ENCODE measurements at regions not wholly inside any gene's neighbourhood (a gene's known extent, or its start where the extent isn't known, plus 50 kb on each side); places are given as distances from the start of the nearest gene placed in this dataset.
A peak's percentile ranks its signal among the peaks of the same experiment; 100 is the strongest.

GRCh38 chr16:64380751-64381150 lies 741.1 kb downstream of the CDH11 start:
- Histone ChIP-seq H3K4me2 (ENCODE audit: insufficient read depth, low read length) (no peak overlapping the region), H3K27ac (ENCODE audit: low read depth, low read length) (no peak overlapping the region), H3K27me3 (ENCODE audit: insufficient read depth, low read length) (no peaks in the 10 kb centered on the region)

GRCh38 chr16:64375391-64375980 lies 746.4 kb downstream of the CDH11 start:
- Histone ChIP-seq H3K27ac (ENCODE audit: low read depth, low read length) (peak overlapping the region; percentile 35), H4K20me1 (ENCODE audit: insufficient read depth, low read length) (no peaks in the 10 kb centered on the region), H2AFZ (ENCODE audit: low read length) (no peak overlapping the region), H3K27me3 (ENCODE audit: insufficient read depth, low read length) (no peaks in the 10 kb centered on the region), H3K4me1 (ENCODE audit: insufficient read depth, low read length) (peaks cover 11% of the 10 kb centered on the region), H3K36me3 (ENCODE audit: insufficient read depth, low read length) (no peaks in the 10 kb centered on the region), H3K4me3 (ENCODE audit: insufficient read depth, low read length) (no peak overlapping the region), H3K9me3 (ENCODE audit: low read depth, low read length) (no peaks in the 10 kb centered on the region), H3K79me2 (ENCODE audit: insufficient read depth, low read length) (no peaks in the 10 kb centered on the region), H3K4me2 (ENCODE audit: insufficient read depth, low read length) (peak overlapping the region; percentile 14)
- DNase-seq (ENCODE audit: insufficient read length, low spot score, missing footprints): peak; percentile 74
- no peak for TF ChIP-seq CTCF (IDR thresholded peaks at IDR 0.05; ENCODE audit: extremely low read depth, low read depth, low read length)

More at GRCh38 chr16:64380751-64381150, 741.1 kb downstream of the CDH11 start:
- Histone ChIP-seq H3K36me3 (ENCODE audit: insufficient read depth, low read length) (no peaks in the 10 kb centered on the region), H3K79me2 (ENCODE audit: insufficient read depth, low read length) (no peaks in the 10 kb centered on the region), H3K4me3 (ENCODE audit: insufficient read depth, low read length) (no peak overlapping the region), H4K20me1 (ENCODE audit: insufficient read depth, low read length) (no peaks in the 10 kb centered on the region), H3K9me3 (ENCODE audit: low read depth, low read length) (peaks cover 3% of the 10 kb centered on the region), H2AFZ (ENCODE audit: low read length) (no peak overlapping the region), H3K4me1 (ENCODE audit: insufficient read depth, low read length) (peaks cover 3% of the 10 kb centered on the region)
- TF ChIP-seq CTCF (IDR thresholded peaks at IDR 0.05; ENCODE audit: extremely low read depth, low read depth, low read length): no peak
- DNase-seq (ENCODE audit: insufficient read length, low spot score, missing footprints): no peak

DNA sequence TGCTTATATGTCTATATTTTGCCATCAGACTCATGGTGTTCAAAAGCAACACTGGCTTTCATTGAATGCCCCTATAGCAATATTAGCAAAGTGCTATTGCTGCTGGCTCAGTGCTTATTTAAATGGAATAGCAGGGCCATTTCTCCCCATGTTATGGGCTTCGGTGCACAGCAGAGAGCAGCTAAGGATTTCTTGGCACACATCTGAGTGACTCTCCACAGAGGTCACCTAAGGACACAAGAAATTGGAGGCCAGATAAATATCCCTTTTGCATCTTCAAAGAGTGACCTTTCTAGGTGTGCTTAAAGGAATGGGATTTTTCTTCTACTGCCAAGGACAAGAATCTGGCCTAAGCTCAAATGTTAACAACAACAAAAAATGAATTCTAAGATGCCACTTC lies 751.8 kb downstream of the CDH11 start:
- no peak overlapping the region for H3K27ac ChIP-seq (ENCODE audit: low read depth, low read length)
- no peak overlapping the region for H3K4me3 ChIP-seq (ENCODE audit: insufficient read depth, low read length)
- H3K27me3 ChIP-seq (ENCODE audit: insufficient read depth, low read length): no peaks in the 10 kb centered on the region
- DNase-seq (ENCODE audit: insufficient read length, low spot score, missing footprints): no peak
- no peak overlapping the region for H3K4me2 ChIP-seq (ENCODE audit: insufficient read depth, low read length)
- H2AFZ ChIP-seq (ENCODE audit: low read length): no peak overlapping the region
- H3K4me1 ChIP-seq (ENCODE audit: insufficient read depth, low read length): peaks cover 10% of the 10 kb centered on the region
- no peaks in the 10 kb centered on the region for H3K9me3 ChIP-seq (ENCODE audit: low read depth, low read length)
- H3K79me2 ChIP-seq (ENCODE audit: insufficient read depth, low read length): no peaks in the 10 kb centered on the region
- TF ChIP-seq CTCF (IDR thresholded peaks at IDR 0.05; ENCODE audit: extremely low read depth, low read depth, low read length): no peak
- no peaks in the 10 kb centered on the region for H3K36me3 ChIP-seq (ENCODE audit: insufficient read depth, low read length)
- H4K20me1 ChIP-seq (ENCODE audit: insufficient read depth, low read length): no peaks in the 10 kb centered on the region

GRCh38 chr16:64365448-64365931 lies 756.4 kb downstream of the CDH11 start:
- no peaks in the 10 kb centered on the region for H3K27me3 ChIP-seq (ENCODE audit: insufficient read depth, low read length)
- no peak for TF ChIP-seq CTCF (IDR thresholded peaks at IDR 0.05; ENCODE audit: extremely low read depth, low read depth, low read length)
- H3K36me3 ChIP-seq (ENCODE audit: insufficient read depth, low read length): no peaks in the 10 kb centered on the region
- peaks cover 31% of the 10 kb centered on the region for H3K4me1 ChIP-seq (ENCODE audit: insufficient read depth, low read length)
- no peak overlapping the region for H3K4me3 ChIP-seq (ENCODE audit: insufficient read depth, low read length)
- peak overlapping the region; percentile 34 for H3K27ac ChIP-seq (ENCODE audit: low read depth, low read length)
- no peaks in the 10 kb centered on the region for H3K79me2 ChIP-seq (ENCODE audit: insufficient read depth, low read length)
- H3K9me3 ChIP-seq (ENCODE audit: low read depth, low read length): no peaks in the 10 kb centered on the region
- H4K20me1 ChIP-seq (ENCODE audit: insufficient read depth, low read length): no peaks in the 10 kb centered on the region
- no peak overlapping the region for H3K4me2 ChIP-seq (ENCODE audit: insufficient read depth, low read length)
- peak; percentile 65 for DNase-seq (ENCODE audit: insufficient read length, low spot score, missing footprints)
- H2AFZ ChIP-seq (ENCODE audit: low read length): no peak overlapping the region

Data from osteoblast (primary cell).